ENCODE measurements at regions not wholly inside any gene's neighbourhood (a gene's known extent, or its start where the extent isn't known, plus 50 kb on each side); places are given as distances from the start of the nearest gene placed in this dataset.

DNA sequence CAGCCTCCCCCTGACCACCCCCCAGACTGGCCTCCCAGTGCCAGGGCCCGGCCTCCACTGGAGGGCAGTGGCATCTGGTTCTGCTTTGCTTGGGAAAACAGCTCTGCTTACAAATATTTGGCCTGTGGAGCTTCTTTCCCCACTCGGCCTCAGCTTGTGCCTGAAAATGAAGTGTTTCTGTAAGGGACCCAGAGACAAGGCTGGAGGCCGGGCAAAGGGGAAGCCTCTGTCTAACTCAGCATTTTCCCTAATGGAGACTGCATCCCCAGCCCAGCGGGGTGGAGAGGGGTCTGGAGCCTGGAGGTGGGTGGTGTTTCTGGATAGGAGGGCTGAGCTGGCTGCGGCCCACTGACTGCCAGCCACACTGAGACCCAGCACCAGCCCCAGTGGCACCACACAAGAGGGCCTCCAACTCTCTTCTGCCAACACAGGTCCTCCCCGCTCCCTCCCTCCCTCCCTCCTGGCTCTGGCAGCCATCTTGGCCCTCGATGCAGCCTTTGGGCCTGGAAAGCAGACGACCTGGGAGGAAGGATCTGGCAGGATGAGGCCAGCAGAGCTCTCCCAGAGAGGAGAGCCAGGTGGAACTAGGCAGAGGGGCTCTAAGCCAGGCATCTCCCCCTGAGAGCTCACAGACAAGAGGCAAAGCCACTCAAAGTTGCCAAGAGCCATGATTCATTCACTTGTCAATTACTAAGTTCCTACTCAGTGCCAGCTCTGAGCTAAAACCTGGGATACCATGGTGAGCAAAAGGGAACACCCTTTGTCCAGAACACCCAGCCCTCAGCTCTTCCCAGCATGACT lies 77.1 kb upstream of the CD82 start:
- Histone ChIP-seq H3K79me2 (ENCODE audit: low read depth) (no peaks in the 10 kb centered on the region), H4K20me1 (ENCODE audit: insufficient read depth) (no peaks in the 10 kb centered on the region), H3K4me1 (replicated peaks; ENCODE audit: insufficient read depth) (no peaks in the 10 kb centered on the region), H3K4me2 (no peak overlapping the region), H3K9me3 (ENCODE audit: insufficient read depth, low read depth) (no peaks in the 10 kb centered on the region), H3K4me3 (no peak overlapping the region), H3K27me3 (ENCODE audit: insufficient read depth, low read depth) (no peaks in the 10 kb centered on the region), H3K9me2 (ENCODE audit: insufficient read depth) (no peaks in the 10 kb centered on the region), H3K27ac (no peak overlapping the region), H3F3A (ENCODE audit: insufficient read depth, low read depth) (no peaks in the 10 kb centered on the region), H2AFZ (no peak overlapping the region), H3K36me3 (ENCODE audit: low read depth) (no peaks in the 10 kb centered on the region)
- no TSS peak for BruUV-seq (replicated peaks)
- DNase-seq = no peak
- CTCF ChIA-PET = no interaction called here
- TF ChIP-seq CTCF (conservative IDR thresholded peaks at IDR 0.05) (no peak), EZH2 (IDR thresholded peaks at IDR 0.05; ENCODE audit: low read depth) (no peak)
- intact Hi-C loops (cut with micrococcal nuclease; ENCODE audit: unreplicated experiment) = no loop called here
- POLR2A ChIA-PET (ENCODE audit: unreplicated experiment) = no interaction called here

- Histone ChIP-seq H3K4me3 (no peak overlapping the region), H3K4me1 (replicated peaks; ENCODE audit: insufficient read depth) (no peaks in the 10 kb centered on the region), H3K4me2 (no peak overlapping the region), H3K9me3 (ENCODE audit: insufficient read depth, low read depth) (no peaks in the 10 kb centered on the region), H3K79me2 (ENCODE audit: low read depth) (no peaks in the 10 kb centered on the region), H3K27ac (no peak overlapping the region), H3K36me3 (ENCODE audit: low read depth) (no peaks in the 10 kb centered on the region), H3F3A (ENCODE audit: insufficient read depth, low read depth) (no peaks in the 10 kb centered on the region), H2AFZ (no peak overlapping the region), H3K27me3 (ENCODE audit: insufficient read depth, low read depth) (peaks cover 23% of the 10 kb centered on the region; the same call in 1 of the 2 replicates), H4K20me1 (ENCODE audit: insufficient read depth) (no peaks in the 10 kb centered on the region), H3K9me2 (ENCODE audit: insufficient read depth) (no peaks in the 10 kb centered on the region)
- intact Hi-C loops (cut with micrococcal nuclease; ENCODE audit: unreplicated experiment) = no loop called here
- POLR2A ChIA-PET (ENCODE audit: unreplicated experiment) = no interaction called here
- no peak for TF ChIP-seq EZH2 (IDR thresholded peaks at IDR 0.05; ENCODE audit: low read depth)
- no peak for TF ChIP-seq CTCF (conservative IDR thresholded peaks at IDR 0.05)
- BruUV-seq (replicated peaks) = no TSS peak
- no peak for DNase-seq
- CTCF ChIA-PET = no interaction called here
Measured at GRCh38 chr11:44493383-44493782, 72.1 kb upstream of the CD82 start.

DNA sequence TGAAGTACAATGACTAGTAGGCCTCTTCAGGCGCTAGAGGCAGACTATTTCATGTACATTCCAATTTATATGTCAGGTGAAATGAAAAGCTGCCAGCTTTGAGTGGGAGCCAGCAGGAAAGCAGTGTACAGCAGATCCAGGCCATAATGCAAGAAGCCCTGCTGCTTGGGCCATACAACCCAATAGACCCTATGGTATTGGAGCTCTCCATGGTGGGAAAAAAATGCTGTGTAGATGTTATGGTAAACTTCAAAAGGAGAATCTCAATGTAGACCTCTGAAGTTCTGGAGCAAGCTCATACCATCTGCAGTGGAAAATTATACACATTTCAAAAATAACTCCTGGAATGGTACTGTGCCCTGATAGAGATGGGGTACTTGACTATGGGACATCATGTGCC lies 71.5 kb upstream of the CD82 start:
- Histone ChIP-seq H3K27me3 (ENCODE audit: insufficient read depth, low read depth) (peaks cover 27% of the 10 kb centered on the region; the same call in 1 of the 2 replicates), H3K4me2 (no peak overlapping the region), H3K79me2 (ENCODE audit: low read depth) (no peaks in the 10 kb centered on the region), H3K27ac (no peak overlapping the region), H3K9me2 (ENCODE audit: insufficient read depth) (no peaks in the 10 kb centered on the region), H3K4me3 (no peak overlapping the region), H4K20me1 (ENCODE audit: insufficient read depth) (no peaks in the 10 kb centered on the region), H3K36me3 (ENCODE audit: low read depth) (no peaks in the 10 kb centered on the region), H3F3A (ENCODE audit: insufficient read depth, low read depth) (no peaks in the 10 kb centered on the region), H3K4me1 (replicated peaks; ENCODE audit: insufficient read depth) (no peaks in the 10 kb centered on the region), H2AFZ (no peak overlapping the region), H3K9me3 (ENCODE audit: insufficient read depth, low read depth) (no peaks in the 10 kb centered on the region)
- intact Hi-C loops (cut with micrococcal nuclease; ENCODE audit: unreplicated experiment) = no loop called here
- TF ChIP-seq EZH2 (IDR thresholded peaks at IDR 0.05; ENCODE audit: low read depth) = no peak
- TF ChIP-seq CTCF (conservative IDR thresholded peaks at IDR 0.05) = no peak
- ChIA-PET POLR2A (ENCODE audit: unreplicated experiment) (no interaction called here), CTCF (no interaction called here)
- BruUV-seq (replicated peaks) = no TSS peak
- no peak for DNase-seq
